HG02678 (cell line): ENCODE measurements at regions not wholly inside any gene's neighbourhood (a gene's known extent, or its start where the extent isn't known, plus 50 kb on each side); places are given as distances from the start of the nearest gene placed in this dataset.
"Not testable (repeated sequence)": the region's sequence is repeated elsewhere in the genome, so short reads cannot be mapped to it uniquely, and the experiment has no call there.

Source experiments
- ATAC-seq: cut with Tn5 transposase; IDR thresholded peaks from one replicate; pipeline ENCODE4 v1.9.1; 2021; ENCODE audit warnings: mild to moderate bottlenecking, moderate library complexity; ENCODE audit not compliant: unreplicated experiment

DNA sequence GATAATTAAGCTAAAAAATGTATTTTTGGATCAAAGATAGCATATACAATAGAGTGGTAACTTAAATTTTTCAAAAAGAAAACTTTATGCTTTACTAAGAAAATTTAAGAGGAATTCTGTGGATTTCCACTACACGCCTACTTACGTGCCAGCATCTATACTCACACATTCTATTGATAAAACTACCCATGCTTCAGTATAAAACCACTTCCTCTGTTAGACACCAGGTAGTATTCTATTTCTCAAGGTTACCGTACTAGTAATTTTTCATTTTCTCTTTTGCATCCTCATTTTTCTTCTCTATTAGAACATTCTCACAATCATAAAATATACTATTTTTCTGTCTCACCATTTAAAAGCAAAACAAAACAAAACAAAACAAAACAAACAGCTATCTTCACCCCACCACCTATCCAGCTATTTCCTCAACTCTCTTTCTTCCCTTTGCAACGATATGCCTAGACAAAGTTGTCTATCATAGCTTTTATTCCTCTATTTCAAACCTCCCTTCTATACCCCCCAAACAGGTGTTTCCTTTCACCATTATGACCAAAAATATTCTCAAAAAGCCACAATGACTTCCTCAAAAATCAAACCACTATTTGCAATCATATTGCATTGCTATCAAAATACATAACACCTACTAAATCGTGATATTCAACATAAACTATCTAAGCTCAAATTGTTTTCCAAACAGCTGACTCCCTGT, 1652.0 kb downstream of the MRPL39 start:
- no peak for ATAC-seq

DNA sequence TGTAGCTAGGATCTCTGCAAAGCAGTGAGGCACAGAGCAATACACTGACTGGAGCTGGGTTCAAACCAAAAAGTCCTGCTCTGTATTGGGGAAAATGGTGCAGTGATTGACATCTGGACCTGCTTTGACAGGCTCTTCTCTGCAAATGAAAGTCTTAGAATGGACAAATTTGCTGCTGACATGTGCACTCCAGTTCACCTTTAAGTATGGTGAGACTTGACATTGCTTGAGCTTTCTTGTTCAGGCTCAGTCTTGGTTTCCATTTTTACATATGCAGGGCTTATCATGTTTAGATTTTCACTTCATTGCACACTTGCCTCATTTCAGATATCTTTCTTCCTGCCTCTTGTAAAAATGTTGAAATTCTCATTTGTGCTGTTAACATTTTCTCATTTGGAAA, 1655.0 kb downstream of the MRPL39 start:
- ATAC-seq: no peak

DNA sequence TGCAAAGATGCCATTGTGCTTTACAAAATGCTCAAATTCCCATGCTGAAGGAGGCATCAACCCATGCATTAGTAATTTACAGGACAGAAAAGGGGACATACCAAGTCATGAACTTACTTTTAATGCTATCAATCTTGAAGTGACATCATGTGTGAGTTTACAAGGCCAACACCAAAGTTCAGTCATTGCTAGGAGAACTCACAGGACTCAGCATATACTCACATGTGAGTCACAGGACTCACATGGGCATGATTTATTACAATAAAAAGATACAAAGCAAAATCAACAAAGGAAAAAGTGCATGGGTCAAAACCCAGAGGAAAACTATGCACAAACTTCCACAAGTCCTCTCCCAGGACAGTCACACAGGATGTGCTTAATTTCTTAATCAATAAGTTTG, 1656.0 kb downstream of the MRPL39 start:
- no peak for ATAC-seq

DNA sequence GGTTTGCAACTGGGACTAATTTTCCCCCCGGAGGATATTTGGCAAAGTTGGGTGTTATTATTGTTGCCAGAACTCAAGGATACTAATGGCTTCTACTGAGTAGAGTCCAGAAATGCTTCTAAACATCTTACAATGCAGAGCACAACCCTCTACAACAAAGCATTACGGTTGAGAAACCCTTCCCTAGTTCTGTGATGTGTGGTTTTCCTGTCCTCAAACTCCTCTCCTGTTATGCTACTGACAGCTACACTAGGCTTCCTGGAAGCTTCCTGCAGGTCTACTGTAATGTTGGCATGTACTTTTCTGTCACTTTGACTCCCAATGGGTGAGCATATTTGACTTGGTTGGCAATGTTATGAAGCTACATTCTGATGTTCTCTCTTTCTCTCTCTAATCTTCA, 1656.9 kb downstream of the MRPL39 start:
- ATAC-seq: no peak

DNA sequence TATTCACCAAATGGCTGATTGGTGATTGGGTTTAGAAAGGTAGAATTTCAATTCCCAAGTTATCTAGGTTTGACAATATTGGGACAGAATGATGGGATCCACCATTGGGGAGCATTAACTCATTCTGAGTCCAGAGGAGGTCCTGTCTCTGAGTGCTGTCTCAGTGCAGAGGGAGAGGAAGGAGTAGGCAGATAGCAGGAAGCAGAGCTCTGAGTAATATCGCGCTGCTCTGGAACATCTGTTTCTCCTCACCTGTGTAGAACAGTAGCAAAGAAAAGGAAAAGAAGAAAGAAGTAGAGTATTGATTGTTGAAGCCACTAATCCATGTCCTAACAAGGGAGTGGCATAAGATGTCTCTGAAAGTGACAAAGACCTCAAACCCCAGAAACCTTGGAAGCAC, 1657.8 kb downstream of the MRPL39 start:
- no peak for ATAC-seq

DNA sequence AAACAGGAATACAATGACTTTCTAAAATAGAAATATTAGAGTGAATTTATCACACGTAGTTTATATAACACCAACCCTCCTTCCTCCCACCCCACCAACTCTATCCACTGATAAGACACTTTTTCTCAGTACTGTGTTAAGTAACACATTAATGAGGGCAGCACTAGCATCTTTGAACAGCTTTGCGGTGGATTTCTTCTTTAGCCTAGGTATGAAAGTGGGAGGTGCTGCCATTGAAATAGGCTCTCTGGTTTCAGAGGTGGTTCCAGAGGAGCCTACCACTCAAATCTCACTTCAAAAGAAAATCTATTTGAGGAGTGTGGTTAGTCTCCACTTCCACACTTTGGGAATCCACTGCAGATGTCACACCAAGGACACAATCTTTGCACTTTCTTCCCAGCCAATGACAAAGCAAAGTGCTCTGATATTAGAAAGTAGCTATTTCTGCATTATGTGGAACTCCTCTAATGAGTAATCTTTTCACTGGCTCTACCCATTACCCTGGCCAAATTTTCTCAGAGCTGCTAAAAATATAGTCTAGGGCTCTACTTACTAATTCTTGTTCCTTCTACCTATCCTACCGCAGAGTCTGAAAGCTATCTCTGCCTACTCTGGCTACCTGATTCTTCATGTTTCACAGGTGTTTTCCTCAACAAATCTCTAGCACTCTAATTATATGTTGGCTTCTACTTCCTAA, 1667.8 kb downstream of the MRPL39 start:
- peak; percentile 66 for ATAC-seq

DNA sequence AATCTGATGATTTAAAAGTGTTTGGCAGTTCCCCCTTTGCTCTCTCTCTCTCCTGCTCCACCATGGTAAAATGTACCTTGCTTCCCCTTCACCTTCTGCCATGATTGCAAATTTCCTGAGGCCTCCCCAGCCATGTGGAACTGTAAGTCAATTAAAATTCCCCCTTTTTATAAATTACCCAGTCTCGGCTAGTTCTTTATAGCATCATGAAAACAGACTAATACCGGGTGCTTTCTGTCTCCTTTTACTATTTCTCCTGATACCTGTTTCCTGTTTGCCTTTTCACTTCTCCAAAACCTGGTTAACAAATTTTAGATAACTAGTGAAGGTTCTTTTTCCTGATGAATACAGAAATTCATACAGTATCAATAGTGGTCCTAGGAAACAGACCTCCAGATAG, 1670.3 kb downstream of the MRPL39 start:
- ATAC-seq: no peak

DNA sequence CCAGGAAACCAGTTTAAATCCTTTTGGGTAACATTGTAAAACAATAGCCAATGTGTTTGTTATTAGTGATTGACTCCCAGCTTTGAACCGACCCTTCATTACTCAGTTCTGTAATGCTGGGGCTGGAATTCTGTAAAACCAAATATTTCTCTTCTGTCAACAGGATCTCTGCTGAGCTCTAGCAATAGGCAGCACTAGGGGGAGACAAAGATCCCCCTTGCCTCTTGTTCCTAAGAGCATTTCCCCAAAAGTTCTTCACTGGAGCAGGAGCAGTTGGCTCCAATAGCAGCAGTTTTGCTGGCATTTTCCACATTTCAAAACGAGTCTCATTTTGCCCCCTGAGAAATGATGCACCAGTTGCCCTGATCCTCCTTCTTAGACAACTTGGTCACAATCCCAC, 1671.1 kb downstream of the MRPL39 start:
- no peak for ATAC-seq

DNA sequence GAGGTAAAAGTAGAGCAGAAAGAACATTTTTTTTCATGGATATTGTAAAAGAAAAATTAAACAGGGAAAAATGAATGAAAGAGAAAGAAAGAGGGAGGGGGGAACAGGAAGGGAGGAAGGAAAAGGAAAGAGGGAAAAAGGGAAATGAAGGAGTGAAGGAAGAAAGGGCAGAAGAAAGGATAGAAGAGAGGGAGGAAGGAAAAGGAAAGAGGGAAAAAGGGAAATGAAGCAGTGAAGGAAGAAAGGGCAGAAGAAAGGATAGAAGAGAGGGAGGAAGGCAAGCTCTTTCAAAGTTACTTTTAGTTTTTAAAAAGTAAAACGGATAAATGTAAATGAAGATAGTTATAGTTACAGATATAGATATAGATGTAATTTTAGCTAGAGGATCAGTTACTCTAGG, 1676.7 kb downstream of the MRPL39 start:
- ATAC-seq: no peak

DNA sequence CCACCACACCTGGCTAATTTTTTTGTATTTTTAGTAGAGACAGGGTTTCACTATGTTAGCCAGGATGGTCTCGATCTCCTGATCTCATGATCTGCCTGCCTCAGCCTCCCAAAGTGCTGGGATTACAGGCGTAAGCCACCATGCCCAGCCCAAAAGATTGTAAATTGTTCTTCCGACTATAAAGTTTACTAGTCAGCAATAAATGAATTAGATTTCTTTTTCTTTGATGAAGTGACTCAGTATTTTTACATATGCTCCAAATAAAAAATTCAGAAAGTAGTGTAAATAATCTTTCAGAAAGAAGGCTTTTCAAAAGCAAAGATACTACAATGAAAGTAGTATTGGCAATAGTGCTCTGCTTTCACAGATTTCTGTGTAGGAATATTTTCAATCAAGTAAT, 1680.9 kb downstream of the MRPL39 start:
- not testable (repeated sequence) for ATAC-seq

DNA sequence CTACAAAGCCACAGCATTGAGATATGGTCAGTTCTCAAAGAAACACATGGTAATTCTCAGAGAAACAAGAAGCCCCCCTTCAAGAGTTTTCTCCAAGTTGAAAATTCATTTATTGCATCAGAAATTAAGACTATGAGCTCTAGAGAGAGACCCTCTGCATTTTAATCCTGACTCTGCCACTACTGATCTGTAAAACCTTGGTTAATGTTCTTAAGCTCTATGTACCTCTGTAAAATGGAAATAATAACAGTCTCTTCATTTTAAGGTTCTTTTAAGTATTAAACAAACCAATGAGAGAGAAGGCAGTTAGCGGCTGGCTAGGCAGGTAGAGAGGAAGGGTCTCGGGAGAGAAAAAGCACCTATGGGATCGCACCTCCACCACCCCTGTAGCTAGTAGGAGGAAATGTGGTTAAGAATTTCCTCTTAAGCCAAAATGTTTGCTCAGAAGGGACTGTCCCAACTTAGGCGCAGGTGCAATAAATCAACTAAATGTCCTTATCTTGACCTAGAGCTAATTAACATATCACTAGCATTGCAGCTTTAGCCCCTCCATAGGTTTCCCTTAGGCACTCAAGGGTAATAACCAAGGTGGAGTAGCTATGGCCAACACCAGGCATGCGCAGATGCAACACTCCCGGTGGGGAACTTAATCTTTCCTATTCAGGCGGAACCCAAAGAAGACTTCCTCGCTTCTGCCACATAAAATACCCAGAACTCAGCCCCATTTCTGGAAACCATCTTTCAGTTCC, 1685.4 kb downstream of the MRPL39 start:
- ATAC-seq: no peak

DNA sequence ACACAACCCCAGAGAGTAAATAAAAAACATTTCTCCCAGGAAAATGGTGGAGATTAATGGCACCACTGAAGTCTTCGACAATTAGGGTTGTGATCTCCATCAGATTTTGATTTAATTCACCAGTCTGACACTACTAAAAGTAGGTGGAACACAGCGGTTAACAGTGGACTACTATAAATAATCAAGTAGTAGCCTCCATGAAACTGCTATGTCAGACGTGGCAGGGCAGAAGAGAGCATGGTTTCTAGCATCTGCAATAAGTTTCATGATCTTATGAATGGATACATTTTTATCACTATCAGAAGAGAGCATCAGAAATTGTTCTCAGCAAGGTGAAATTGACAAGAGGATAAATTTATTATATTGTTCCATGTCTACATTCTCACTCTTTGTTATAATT, 1706.6 kb downstream of the MRPL39 start:
- no peak for ATAC-seq

DNA sequence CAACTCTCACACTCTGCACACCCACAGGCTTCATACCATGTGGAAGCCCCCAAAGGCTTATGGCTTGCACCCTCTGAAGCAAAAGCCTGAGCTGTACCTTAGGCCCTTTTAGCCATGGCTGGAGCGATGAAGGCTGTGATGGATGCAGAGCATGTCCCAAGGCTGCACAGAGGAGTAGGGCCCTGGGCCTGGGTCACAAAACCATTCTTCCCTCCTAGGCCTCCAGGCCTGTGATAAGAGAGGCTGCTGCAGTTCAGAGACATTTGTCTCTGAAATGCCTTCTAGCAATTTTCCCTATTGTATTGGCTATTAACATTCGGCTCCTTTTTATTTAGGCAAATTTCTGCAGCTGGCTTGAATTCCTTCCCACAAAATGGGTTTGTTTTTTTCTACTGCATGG, 1707.7 kb downstream of the MRPL39 start:
- no peak for ATAC-seq

DNA sequence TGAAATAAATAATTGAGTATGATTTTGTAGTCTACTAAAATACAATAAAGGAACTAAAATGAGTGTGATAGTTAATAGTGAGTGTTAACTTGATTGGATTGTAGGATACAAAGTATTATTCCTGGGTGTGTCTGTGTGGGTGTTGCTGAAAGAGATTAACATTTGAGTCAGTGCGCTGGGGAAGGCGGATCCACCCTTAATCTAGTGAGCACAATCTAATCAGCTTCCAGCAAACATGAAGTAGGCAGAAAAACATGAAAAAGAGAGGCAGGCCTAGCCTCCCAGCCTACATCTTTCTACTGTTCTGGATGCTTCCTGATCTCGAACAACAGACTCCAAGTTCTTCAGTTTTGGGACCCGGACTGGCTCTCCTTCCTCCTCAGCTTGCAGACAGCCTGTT, 1716.6 kb downstream of the MRPL39 start:
- ATAC-seq: no peak

DNA sequence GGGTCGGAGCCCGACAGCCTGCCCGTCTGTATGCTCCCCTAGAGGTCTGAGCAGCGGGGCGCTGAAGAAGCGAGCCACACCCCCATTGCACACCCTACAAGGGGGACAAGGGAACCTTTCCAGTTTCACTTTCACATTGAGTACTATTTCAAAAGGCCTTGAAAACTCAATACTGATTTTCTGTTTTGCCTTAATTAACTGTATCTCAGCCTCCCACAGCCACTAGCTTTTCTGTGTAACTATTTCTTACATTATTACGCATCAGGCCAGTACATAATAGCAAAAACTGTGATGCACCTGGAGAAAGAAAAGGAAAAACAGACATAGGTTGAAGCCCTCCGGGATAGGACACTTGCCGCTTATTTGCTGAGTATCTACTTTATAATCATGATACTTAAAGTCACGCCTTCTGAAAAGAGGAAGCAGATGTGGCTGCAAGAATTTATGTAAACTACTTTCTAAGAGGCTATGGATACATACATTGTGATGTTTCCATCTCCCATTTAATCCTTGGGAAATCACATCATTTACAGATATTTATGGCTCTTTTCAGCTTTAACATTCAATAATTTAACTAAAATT, 1719.5 kb downstream of the MRPL39 start:
- ATAC-seq: peak; percentile 86

DNA sequence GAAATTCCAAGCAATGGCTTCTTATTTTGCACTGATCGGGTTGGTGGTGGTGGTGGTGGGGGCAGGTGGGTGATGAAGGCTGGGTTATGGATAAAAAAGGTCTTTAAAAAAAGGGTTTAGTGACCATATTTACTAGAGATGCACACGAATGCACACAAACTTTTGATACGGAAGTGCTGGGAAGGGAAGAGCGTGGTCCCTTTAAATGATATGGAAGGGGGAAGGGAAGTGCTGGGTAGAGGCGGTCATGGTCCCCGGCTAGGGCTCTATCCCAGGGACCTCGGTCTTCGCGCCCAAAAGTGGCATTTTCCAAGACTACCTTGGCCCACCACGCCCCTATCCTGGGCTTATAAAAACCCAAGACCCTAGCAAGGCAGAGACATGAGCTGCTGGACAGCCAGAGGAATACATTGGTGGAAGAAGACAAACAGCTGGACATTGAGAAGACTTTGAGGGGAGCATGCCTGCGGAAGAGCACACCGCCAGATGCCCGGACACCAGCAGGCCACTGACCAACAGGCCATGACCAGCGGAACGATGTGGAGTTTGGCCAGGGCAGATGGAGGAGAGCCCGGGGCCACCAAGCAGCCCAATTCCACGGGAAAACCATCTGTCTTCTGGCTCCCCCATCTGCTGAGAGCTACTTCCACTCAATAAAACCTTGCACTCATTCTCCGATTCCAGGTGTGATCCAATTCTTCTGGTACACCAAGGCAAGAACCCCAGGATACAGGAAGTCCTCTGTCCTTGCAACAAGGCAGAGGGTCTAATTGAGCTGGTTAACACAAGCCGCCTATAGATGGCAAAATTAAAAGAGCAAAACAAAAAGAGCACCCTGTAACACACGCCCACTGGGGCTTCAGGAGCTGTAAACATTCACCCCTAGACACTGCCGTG, 1720.2 kb downstream of the MRPL39 start:
- no peak for ATAC-seq

DNA sequence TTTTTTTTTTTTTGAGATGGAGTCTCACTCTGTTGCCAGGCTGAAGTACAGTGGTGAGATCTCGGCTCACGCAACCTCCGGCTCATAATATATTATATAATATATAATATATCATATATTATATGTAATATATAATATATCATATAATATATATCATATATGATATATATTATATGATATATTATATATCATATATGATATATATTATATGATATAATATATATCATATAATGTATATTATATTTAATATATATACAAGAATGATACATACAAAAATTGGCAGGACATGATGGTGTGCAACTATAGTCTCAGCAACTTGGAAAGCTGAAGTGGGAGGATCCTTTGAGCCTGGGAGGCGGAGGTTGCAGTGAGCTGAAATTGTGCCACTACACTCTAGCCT, 1725.5 kb downstream of the MRPL39 start:
- no peak for ATAC-seq

DNA sequence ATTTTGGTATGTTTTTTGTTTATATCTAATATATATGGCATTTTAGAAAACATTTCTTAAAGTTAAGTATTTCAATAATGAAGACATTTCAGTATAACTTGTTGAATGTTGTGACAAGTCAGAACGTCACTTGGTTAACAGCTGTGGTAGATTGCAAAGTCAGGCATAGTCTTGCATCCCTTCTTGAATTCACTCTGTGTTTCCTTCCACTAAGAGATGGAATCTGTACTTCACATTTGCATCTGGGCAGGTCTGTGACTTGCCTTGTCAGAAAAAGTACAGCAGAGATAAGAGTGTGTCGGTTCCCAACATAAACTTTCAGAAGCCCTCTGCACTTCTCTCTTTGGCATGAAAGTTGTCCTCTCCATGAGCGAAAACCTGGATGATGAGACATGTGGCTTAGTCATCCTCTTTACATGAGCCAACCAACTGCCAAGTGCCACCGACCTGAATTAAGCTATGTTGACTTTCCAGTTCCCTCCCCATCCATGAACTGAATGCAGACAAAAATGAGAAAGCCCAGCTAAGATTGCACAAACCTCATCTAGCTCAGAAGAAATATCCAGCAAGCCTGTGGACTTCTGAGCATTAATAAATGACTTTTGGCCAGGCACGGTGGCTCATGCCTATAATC, 1730.2 kb downstream of the MRPL39 start:
- no peak for ATAC-seq

DNA sequence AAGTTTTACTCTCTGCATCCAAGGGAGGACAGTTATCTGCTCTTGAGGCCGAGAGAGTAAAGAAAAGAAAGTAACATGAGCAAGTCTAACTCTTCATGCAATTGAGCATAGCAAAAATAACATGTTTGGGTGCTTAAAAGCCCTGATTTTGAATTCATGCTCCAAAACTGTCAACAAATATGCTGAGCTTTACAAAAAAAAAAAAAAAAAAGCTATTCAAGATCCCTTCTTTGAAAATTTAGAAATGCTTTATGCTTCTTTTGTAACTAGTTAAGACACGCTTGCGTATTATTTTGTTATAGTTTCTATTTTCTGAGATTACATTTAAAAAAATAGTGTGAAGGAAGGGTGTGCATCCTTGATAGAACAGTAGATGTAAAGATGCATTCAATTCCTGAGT, 1733.0 kb downstream of the MRPL39 start:
- ATAC-seq: no peak

DNA sequence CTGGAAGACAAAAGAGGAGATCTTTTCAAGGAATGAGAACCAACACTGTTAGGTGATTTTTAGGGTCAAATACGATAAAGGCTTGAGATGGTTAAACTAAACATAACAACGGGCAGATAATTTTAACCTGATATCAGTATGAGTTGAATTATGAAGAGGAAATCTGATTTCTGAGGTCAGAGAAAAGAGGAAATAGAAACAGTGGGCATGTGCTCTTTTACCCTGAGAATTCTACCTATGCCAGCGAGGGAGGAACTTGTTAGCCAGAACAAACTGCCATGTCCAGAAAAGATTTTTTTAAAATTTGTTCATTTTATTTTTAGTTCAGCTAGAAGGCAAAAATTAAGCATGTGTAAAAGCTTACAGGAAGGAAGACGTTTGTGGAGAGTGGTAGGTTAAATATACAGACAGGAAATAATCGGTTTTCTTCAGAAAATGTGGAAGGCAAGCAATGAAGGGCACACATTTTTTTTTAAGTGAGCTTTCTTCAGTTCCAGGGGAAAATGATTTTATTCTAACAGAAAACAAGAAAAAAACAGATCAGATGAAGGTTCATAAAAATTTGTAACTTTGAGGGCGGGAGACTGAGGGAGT, 1745.3 kb downstream of the MRPL39 start:
- ATAC-seq: no peak
